Spleen (tissue), 11 donors: ENCODE measurements at regions not wholly inside any gene's neighbourhood (a gene's known extent, or its start where the extent isn't known, plus 50 kb on each side); places are given as distances from the start of the nearest gene placed in this dataset.

Source experiments
- DNase-seq: peaks from one replicate; pipeline ENCODE4 v3.0.0-alpha.2; 2020
- H3K27ac ChIP-seq, 8 donors: fragments of 200-600 bp; sonication (generic) in 7 of 8; 1 replicate in 4 of 8; 2 replicates in 4 of 8; pipeline versions ENCODE4 v1.5.0 to v1.8.0; 2016 to 2021; ENCODE audit warnings: inconsistent platforms in 4 of 8, mild to moderate bottlenecking in 4 of 8, moderate library complexity in 1 of 8
- H3K27me3 ChIP-seq, 7 donors: fragments of 200-600 bp; sonication (generic) in 6 of 7; replicated peaks in 1 of 7; 1 replicate in 4 of 7; 2 replicates in 3 of 7; pipeline versions ENCODE4 v1.5.0 to v1.8.0; 2016 to 2021; ENCODE audit warnings: inconsistent platforms in 3 of 7, mild to moderate bottlenecking in 1 of 7
- H3K36me3 ChIP-seq, 6 donors: fragments of 200-600 bp; sonication (generic) in 5 of 6; 1 replicate in 4 of 6; 2 replicates in 2 of 6; pipeline versions ENCODE4 v1.5.0 to v1.8.0; 2016 to 2021; ENCODE audit warnings: inconsistent platforms in 2 of 6
- H3K4me1 ChIP-seq, 6 donors: fragments of 200-600 bp; sonication (generic) in 5 of 6; 1 replicate in 3 of 6; 2 replicates in 3 of 6; pipeline versions ENCODE4 v1.5.0 to v1.8.0; 2016 to 2021; ENCODE audit warnings: inconsistent platforms in 3 of 6
- H3K4me3 ChIP-seq, 8 donors: fragments of 200-600 bp; sonication (generic) in 7 of 8; 1 replicate in 4 of 8; 2 replicates in 4 of 8; pipeline versions ENCODE4 v1.5.0 to v1.8.0; 2016 to 2021; ENCODE audit warnings: inconsistent platforms in 4 of 8, mild to moderate bottlenecking in 4 of 8, moderate library complexity in 2 of 8
- H3K9me3 ChIP-seq, 8 donors: fragments of 200-600 bp; sonication (generic) in 7 of 8; 1 replicate in 4 of 8; 2 replicates in 4 of 8; pipeline versions ENCODE4 v1.5.0 to v1.8.0; 2016 to 2021; ENCODE audit warnings: inconsistent platforms in 4 of 8
- POLR2A ChIP-seq, 3 donors: fragments of 450-650 bp; IDR thresholded peaks; one replicate each; pipeline ENCODE4 v1.5.1; 2017; ENCODE audit warnings: antibody characterized with exemption in 3 of 3, mild to moderate bottlenecking in 1 of 3
- POLR2AphosphoS5 ChIP-seq, 3 donors: sonication (generic); formaldehyde crosslinking; IDR thresholded peaks; one replicate each; pipeline ENCODE4 v1.5.1; 2017; ENCODE audit warnings: antibody characterized with exemption in 3 of 3
- WGBS, 5 donors: extraction: QIAGEN DNeasy Blood & Tissue Kit in 3 of 5; methylation state at CpG; one replicate each; pipeline versions ENCODE4 v1.1.5 to v1.1.7; 2013 to 2018; 5-methylcytosine and 5-hydroxymethylcytosine counted together
- intact Hi-C: fragments of 100-400 bp; cut with DNase I; formaldehyde crosslinking; loops from one replicate; pipeline ENCODE4 v1.15.0; 2023; ENCODE audit warnings: low total_unique reads
- TF ChIP-seq, protein P1 (sequence below), 11 experiments: fragments of 200-600 bp in 7 of 11; fragments of 450-650 bp in 4 of 11; sonication (generic) in 4 of 11; IDR thresholded peaks in 8 of 11; conservative IDR thresholded peaks in 3 of 11; 1 replicate in 7 of 11; 2 replicates in 4 of 11; pipeline versions ENCODE4 v1.4.0 to v1.8.0; 2016 to 2021; ENCODE audit warnings: antibody characterized with exemption in 11 of 11, inconsistent platforms in 4 of 11, mild to moderate bottlenecking in 1 of 11
- donor health status: healthy with polysubstance abuse.
- donor health status: DM: no; HTN: no; CAD: no; lungs with moderate emphysema.
- donor health status: DM: no; HTN: no; CAD: no.
- donor health status: Bipolar disorder and iron deficiency.
- donor health status: healthy.
- donor health status: DM: no; HTN: no; CAD: no.
- donor health status: DM: yes; HTN: yes; CAD: no.

- 77 to 100% (median 82%) methylated on average over 3 to 4 of the region's 4 CpGs for WGBS, 5 donors
- intact Hi-C loops = no loop called here
- TF ChIP-seq POLR2A (IDR thresholded peaks at IDR 0.05) = no peak
- TF ChIP-seq, protein P1, sequence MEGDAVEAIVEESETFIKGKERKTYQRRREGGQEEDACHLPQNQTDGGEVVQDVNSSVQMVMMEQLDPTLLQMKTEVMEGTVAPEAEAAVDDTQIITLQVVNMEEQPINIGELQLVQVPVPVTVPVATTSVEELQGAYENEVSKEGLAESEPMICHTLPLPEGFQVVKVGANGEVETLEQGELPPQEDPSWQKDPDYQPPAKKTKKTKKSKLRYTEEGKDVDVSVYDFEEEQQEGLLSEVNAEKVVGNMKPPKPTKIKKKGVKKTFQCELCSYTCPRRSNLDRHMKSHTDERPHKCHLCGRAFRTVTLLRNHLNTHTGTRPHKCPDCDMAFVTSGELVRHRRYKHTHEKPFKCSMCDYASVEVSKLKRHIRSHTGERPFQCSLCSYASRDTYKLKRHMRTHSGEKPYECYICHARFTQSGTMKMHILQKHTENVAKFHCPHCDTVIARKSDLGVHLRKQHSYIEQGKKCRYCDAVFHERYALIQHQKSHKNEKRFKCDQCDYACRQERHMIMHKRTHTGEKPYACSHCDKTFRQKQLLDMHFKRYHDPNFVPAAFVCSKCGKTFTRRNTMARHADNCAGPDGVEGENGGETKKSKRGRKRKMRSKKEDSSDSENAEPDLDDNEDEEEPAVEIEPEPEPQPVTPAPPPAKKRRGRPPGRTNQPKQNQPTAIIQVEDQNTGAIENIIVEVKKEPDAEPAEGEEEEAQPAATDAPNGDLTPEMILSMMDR (IDR thresholded peaks at IDR 0.05 in 8 of 11, conservative IDR thresholded peaks at IDR 0.05 in 3 of 11) = no peak
- no peak for TF ChIP-seq POLR2AphosphoS5 (IDR thresholded peaks at IDR 0.05)
- no peak overlapping the region for H3K4me3 ChIP-seq
- no peak for DNase-seq
- H3K36me3 ChIP-seq = no peaks in the 10 kb centered on the region
- H3K9me3 ChIP-seq = no peaks in the 10 kb centered on the region
- H3K27me3 ChIP-seq = no peaks in the 10 kb centered on the region
- H3K4me1 ChIP-seq = no peaks in the 10 kb centered on the region
- H3K27ac ChIP-seq = no peak overlapping the region
Observed at GRCh38 chrX:151860827-151861226, 51.9 kb upstream of the MAGEA4 start.
